IMR-90 (cell line): ENCODE measurements at regions not wholly inside any gene's neighbourhood (a gene's known extent, or its start where the extent isn't known, plus 50 kb on each side); places are given as distances from the start of the nearest gene placed in this dataset.

Experiments
- ATAC-seq: fragments of 200-7000 bp; cut with Tn5 transposase; 2 replicates; pipeline ENCODE4 v1.9.1; 2020; ENCODE audit warnings: low read depth, mild to moderate bottlenecking, moderate library complexity
- BruUV-seq: library from RNA; stranded (reverse); fragments of 400-500 nt; replicated peaks from 2 replicates; lab custom pipeline; 2021; lab: Mats Ljungman, UMichigan
- CTCF ChIA-PET: fragments of 300-600 bp; formaldehyde crosslinking; extraction: SDS; loops from one replicate; lab custom pipeline; 2021; ENCODE audit warnings: antibody characterized with exemption; lab: Yijun Ruan, JAX
- POLR2A ChIA-PET: fragments of 300-600 bp; sonication (Branson Sonifier 250); formaldehyde crosslinking; loops from one replicate; lab custom pipeline; 2022; ENCODE audit warnings: antibody characterized with exemption; ENCODE audit not compliant: unreplicated experiment; lab: Charles Lee
- DNase-seq: peaks from one replicate; pipeline ENCODE4 v3.0.0; 2013
- H2AFZ ChIP-seq: replicated peaks from 2 replicates; pipeline ENCODE3; 2013; ENCODE audit warnings: low read length, mild to moderate bottlenecking; ENCODE audit not compliant: poor library complexity
- H2AK5ac ChIP-seq: 2 replicates; pipeline ENCODE4 v1.6.1; 2013; ENCODE audit warnings: low read depth, low read length, inconsistent platforms
- H2AK9ac ChIP-seq: replicated peaks from 2 replicates; pipeline ENCODE3; 2013; ENCODE audit warnings: mild to moderate bottlenecking, low read depth, low read length, moderate library complexity; ENCODE audit not compliant: poor library complexity
- H2BK120ac ChIP-seq: 2 replicates; pipeline ENCODE4 v1.6.1; 2013; ENCODE audit warnings: low read depth, low read length, inconsistent platforms
- H2BK15ac ChIP-seq: 3 replicates; pipeline ENCODE4 v1.6.1; 2013; ENCODE audit warnings: low read depth, low read length, inconsistent platforms
- H2BK20ac ChIP-seq: 2 replicates; pipeline ENCODE4 v1.6.1; 2013; ENCODE audit warnings: low read depth, mild to moderate bottlenecking, inconsistent platforms, low read length, moderate library complexity
- H2BK5ac ChIP-seq: 2 replicates; pipeline ENCODE4 v1.6.1; 2013; ENCODE audit warnings: mild to moderate bottlenecking, low read depth, low read length, inconsistent platforms; ENCODE audit not compliant: poor library complexity, severe bottlenecking
- H3K14ac ChIP-seq: replicated peaks from 2 replicates; pipeline ENCODE4 v1.6.1; 2013; ENCODE audit warnings: low read depth, low read length, inconsistent platforms
- H3K18ac ChIP-seq: 2 replicates; pipeline ENCODE4 v1.6.1; 2013; ENCODE audit warnings: low read depth, low read length, control low read depth
- H3K23ac ChIP-seq: 2 replicates; pipeline ENCODE4 v1.6.1; 2013; ENCODE audit warnings: low read depth, low read length, inconsistent platforms
- H3K27ac ChIP-seq: 2 replicates; pipeline ENCODE4 v1.5.1; 2013; ENCODE audit warnings: mild to moderate bottlenecking, control low read depth, low read length; ENCODE audit not compliant: insufficient read depth
- H3K27me3 ChIP-seq: 2 replicates; pipeline ENCODE4 v1.6.1; 2013; ENCODE audit warnings: low read length; ENCODE audit not compliant: control insufficient read depth, insufficient read depth
- H3K36me3 ChIP-seq: 2 replicates; pipeline ENCODE4 v1.6.1; 2013; ENCODE audit warnings: low read length, mixed read lengths; ENCODE audit not compliant: control insufficient read depth, insufficient read depth
- H3K4ac ChIP-seq: 2 replicates; pipeline ENCODE4 v1.6.1; 2013; ENCODE audit warnings: low read depth, low read length, inconsistent platforms
- H3K4me1 ChIP-seq: 2 replicates; pipeline ENCODE4 v1.6.1; 2013; ENCODE audit warnings: low read length, mixed read lengths; ENCODE audit not compliant: control insufficient read depth, insufficient read depth
- H3K4me2 ChIP-seq: 2 replicates; pipeline ENCODE4 v1.6.1; 2013; ENCODE audit warnings: low read depth, mild to moderate bottlenecking, control low read depth, low read length, moderate library complexity
- H3K4me3 ChIP-seq: 2 replicates; pipeline ENCODE4 v1.5.1; 2013; ENCODE audit warnings: low read depth, mild to moderate bottlenecking, control low read depth, low read length, moderate library complexity; ENCODE audit not compliant: insufficient read depth
- H3K56ac ChIP-seq: 2 replicates; pipeline ENCODE4 v1.6.1; 2013; ENCODE audit warnings: low read length, inconsistent platforms; ENCODE audit not compliant: insufficient read depth; ENCODE audit errors: extremely low read depth
- H3K79me1 ChIP-seq, 2 experiments: 2 replicates each; pipeline ENCODE4 v1.6.1; 2013; ENCODE audit warnings: low read length in 2 of 2, inconsistent platforms in 1 of 2, low read depth in 1 of 2
- H3K9ac ChIP-seq: 2 replicates; pipeline ENCODE4 v1.6.1; 2013; ENCODE audit warnings: low read depth, low read length, control low read depth
- H3K9me1 ChIP-seq: 2 replicates; pipeline ENCODE4 v1.6.1; 2013; ENCODE audit warnings: low read length, inconsistent platforms; ENCODE audit not compliant: insufficient read depth
- H3K9me3 ChIP-seq: 2 replicates; pipeline ENCODE4 v1.6.1; 2013; ENCODE audit warnings: low read length; ENCODE audit not compliant: control insufficient read depth, insufficient read depth
- H4K20me1 ChIP-seq: 2 replicates; pipeline ENCODE4 v1.6.1; 2013; ENCODE audit warnings: low read length, inconsistent platforms; ENCODE audit not compliant: insufficient read depth
- H4K5ac ChIP-seq: 2 replicates; pipeline ENCODE4 v1.6.1; 2013; ENCODE audit warnings: mild to moderate bottlenecking, low read depth, low read length, control low read depth
- H4K8ac ChIP-seq, 2 experiments: 2 replicates each; pipeline ENCODE4 v1.6.1; 2013; ENCODE audit warnings: low read depth in 2 of 2, low read length in 2 of 2, control low read depth in 1 of 2, inconsistent platforms in 1 of 2
- H4K91ac ChIP-seq: 2 replicates; pipeline ENCODE4 v1.6.1; 2013; ENCODE audit warnings: low read depth, low read length, inconsistent platforms; ENCODE audit not compliant: insufficient read depth
- CHD1 ChIP-seq: IDR thresholded peaks from 2 replicates; pipeline ENCODE4 v1.6.1; 2012; ENCODE audit warnings: low read depth, low read length, improper control_type of control experiment
- MAFK ChIP-seq: IDR thresholded peaks from 2 replicates; pipeline ENCODE4 v1.6.1; 2012; ENCODE audit warnings: low read depth, low read length, improper control_type of control experiment
- MAZ ChIP-seq: IDR thresholded peaks from 2 replicates; pipeline ENCODE4 v1.6.1; 2012; ENCODE audit warnings: low read depth, mild to moderate bottlenecking, low read length, improper control_type of control experiment, moderate library complexity, borderline replicate concordance
- WGBS, 2 experiments: methylation state at CpG; one replicate each; pipeline versions ENCODE4 v1.1.5 to v1.1.7; 2013; ENCODE audit warnings: missing lambda C conversion rate in 2 of 2; ENCODE audit not compliant: insufficient read length in 1 of 2; ENCODE audit errors: extremely low coverage in 2 of 2; 5-methylcytosine and 5-hydroxymethylcytosine counted together
- dilution Hi-C: fragments of 300-500 bp; cut with HindIII; formaldehyde crosslinking; loops from one replicate; pipeline ENCODE4 v1.14.3; 2018; ENCODE audit warnings: low sequenced_read_pairs; ENCODE audit not compliant: unreplicated experiment
- in situ Hi-C: fragments of 300-500 bp; cut with MboI; formaldehyde crosslinking; loops from 3 replicates; pipeline ENCODE4 v1.14.3; 2019; ENCODE audit warnings: low sequenced_read_pairs, inconsistent platforms, mixed read lengths
- intact Hi-C: fragments of 100-400 bp; cut with micrococcal nuclease; formaldehyde crosslinking; loops from 2 replicates; pipeline ENCODE4 v1.10.0; 2022

DNA sequence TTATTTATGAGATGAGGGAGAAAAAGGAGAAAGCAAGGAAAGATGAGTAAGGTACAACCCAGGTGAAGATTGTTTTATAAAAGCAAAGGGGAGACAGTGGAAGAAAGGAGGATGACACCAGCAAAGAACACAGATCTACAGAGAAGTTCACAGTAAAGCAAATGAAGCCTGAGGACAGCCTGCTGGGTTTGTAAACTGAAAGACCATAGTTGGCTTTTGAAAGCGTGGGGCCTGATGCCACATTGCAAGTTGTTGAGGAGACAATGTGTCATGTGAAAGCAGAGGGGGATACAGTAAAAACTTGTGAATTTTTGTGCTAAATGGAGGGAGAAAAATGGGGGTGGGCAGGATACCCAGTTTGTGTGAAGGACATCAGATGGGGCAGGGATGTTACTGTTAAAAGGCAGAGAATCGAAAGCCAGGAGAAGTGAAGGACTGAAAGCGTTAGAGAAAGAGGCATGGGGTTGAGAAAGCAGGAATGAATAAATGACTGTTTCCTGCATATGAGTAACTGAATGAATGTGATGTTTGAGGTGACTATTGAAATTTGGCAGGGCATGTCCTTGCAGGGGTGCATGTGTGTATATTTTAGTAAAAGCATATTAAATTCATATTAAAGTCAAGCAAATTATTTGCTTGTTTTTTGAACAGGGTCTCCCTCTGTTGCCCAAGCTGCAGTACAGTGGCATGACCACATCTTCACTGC lies 69.6 kb downstream of the SPRY1 start:
- ChIA-PET POLR2A (no interaction called here), CTCF (no interaction called here)
- no peak overlapping the region for H3K27ac ChIP-seq

More for the DNA sequence above, 69.6 kb downstream of the SPRY1 start:
- Histone ChIP-seq H3K9me3 (no peaks in the 10 kb centered on the region), H3K23ac (no peak overlapping the region), H2BK20ac (no peak overlapping the region), H3K79me1 (no peaks in the 10 kb centered on the region), H4K8ac (no peak overlapping the region), H3K14ac (no peak overlapping the region; the same call in 1 of the 2 replicates), H4K91ac (no peak overlapping the region), H2BK120ac (no peak overlapping the region), H3K18ac (no peak overlapping the region), H3K56ac (no peak overlapping the region), H3K27me3 (no peaks in the 10 kb centered on the region), H2AK9ac (no peak overlapping the region), H2AK5ac (no peak overlapping the region), H3K4me1 (no peaks in the 10 kb centered on the region), H2BK5ac (no peak overlapping the region), H3K36me3 (no peaks in the 10 kb centered on the region), H2BK15ac (no peak overlapping the region), H4K20me1 (no peaks in the 10 kb centered on the region), H4K5ac (no peak overlapping the region), H3K4ac (no peak overlapping the region), H3K4me3 (no peak overlapping the region), H2AFZ (no peak overlapping the region), H3K4me2 (no peak overlapping the region), H3K9me1 (no peaks in the 10 kb centered on the region), H3K9ac (no peak overlapping the region)
- ATAC-seq (no peak), DNase-seq (no peak)
- dilution Hi-C loops, result no loop called here
- intact Hi-C loops, result no loop called here
- no TSS peak for BruUV-seq
- in situ Hi-C loops, result no loop called here
- 50% methylated on average over 1 of the region's 3 CpGs; no CpG with 5 or more reads in 1 of the 2 experiments for WGBS, 2 experiments
- TF ChIP-seq MAFK (no peak), MAZ (no peak), CHD1 (no peak)
